ENCODE measurements at regions not wholly inside any gene's neighbourhood (a gene's known extent, or its start where the extent isn't known, plus 50 kb on each side); places are given as distances from the start of the nearest gene placed in this dataset.

- H3K4me3 Mint-ChIP-seq (ENCODE audit: unreplicated experiment): no peak overlapping the region
- TF ChIP-seq, protein P1, sequence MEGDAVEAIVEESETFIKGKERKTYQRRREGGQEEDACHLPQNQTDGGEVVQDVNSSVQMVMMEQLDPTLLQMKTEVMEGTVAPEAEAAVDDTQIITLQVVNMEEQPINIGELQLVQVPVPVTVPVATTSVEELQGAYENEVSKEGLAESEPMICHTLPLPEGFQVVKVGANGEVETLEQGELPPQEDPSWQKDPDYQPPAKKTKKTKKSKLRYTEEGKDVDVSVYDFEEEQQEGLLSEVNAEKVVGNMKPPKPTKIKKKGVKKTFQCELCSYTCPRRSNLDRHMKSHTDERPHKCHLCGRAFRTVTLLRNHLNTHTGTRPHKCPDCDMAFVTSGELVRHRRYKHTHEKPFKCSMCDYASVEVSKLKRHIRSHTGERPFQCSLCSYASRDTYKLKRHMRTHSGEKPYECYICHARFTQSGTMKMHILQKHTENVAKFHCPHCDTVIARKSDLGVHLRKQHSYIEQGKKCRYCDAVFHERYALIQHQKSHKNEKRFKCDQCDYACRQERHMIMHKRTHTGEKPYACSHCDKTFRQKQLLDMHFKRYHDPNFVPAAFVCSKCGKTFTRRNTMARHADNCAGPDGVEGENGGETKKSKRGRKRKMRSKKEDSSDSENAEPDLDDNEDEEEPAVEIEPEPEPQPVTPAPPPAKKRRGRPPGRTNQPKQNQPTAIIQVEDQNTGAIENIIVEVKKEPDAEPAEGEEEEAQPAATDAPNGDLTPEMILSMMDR (IDR thresholded peaks at IDR 0.05): no peak
- peaks cover 18% of the 10 kb centered on the region for H3K9me3 Mint-ChIP-seq (ENCODE audit: low read depth)
- DNase-seq (ENCODE audit: low spot score): no peak
- H3K27ac Mint-ChIP-seq (ENCODE audit: unreplicated experiment): no peak overlapping the region
- H3K4me1 Mint-ChIP-seq (ENCODE audit: low read depth): no peaks in the 10 kb centered on the region
- H3K36me3 Mint-ChIP-seq (ENCODE audit: low read depth): no peaks in the 10 kb centered on the region
- no peaks in the 10 kb centered on the region for H3K27me3 Mint-ChIP-seq (ENCODE audit: low read depth)
Measured at GRCh38 chr4:11480683-11481082, 52.0 kb upstream of the HS3ST1 start.

Measured in chondrocyte (in vitro differentiated cells).